Astrocyte (in vitro differentiated cells and primary cell): ENCODE measurements at regions not wholly inside any gene's neighbourhood (a gene's known extent, or its start where the extent isn't known, plus 50 kb on each side); places are given as distances from the start of the nearest gene placed in this dataset.
"Not testable (repeated sequence)": the region's sequence is repeated elsewhere in the genome, so short reads cannot be mapped to it uniquely, and the experiment has no call there.

ENCODE experiments used
- DNase-seq: peaks from one replicate; pipeline ENCODE4 v3.0.0-alpha.2; 2010; ENCODE audit warnings: low read depth
- FAIRE-seq: peaks from 2 replicates; lab custom pipeline; 2011; peaks lifted over from hg19 to GRCh38; lab: Jason Lieb, UNC
- H2AFZ ChIP-seq: 2 replicates; pipeline ENCODE4 v1.6.0; 2012; ENCODE audit warnings: low read depth, low read length, inconsistent platforms
- H3K27ac ChIP-seq: 2 replicates; pipeline ENCODE4 v1.5.1; 2011; ENCODE audit warnings: low read depth, low read length, inconsistent platforms
- H3K27me3 ChIP-seq: 2 replicates; pipeline ENCODE4 v1.6.0; 2011; ENCODE audit warnings: low read length, inconsistent platforms; ENCODE audit not compliant: insufficient read depth
- H3K36me3 ChIP-seq: 2 replicates; pipeline ENCODE4 v1.5.1; 2011; ENCODE audit warnings: low read length, inconsistent platforms; ENCODE audit not compliant: insufficient read depth
- H3K4me1 ChIP-seq: 2 replicates; pipeline ENCODE4 v1.5.1; 2011; ENCODE audit warnings: low read length, inconsistent platforms; ENCODE audit not compliant: insufficient read depth
- H3K4me2 ChIP-seq: 2 replicates; pipeline ENCODE4 v1.6.0; 2012; ENCODE audit warnings: low read length, inconsistent platforms
- H3K4me3 ChIP-seq: 2 replicates; pipeline ENCODE4 v1.5.1; 2011; ENCODE audit warnings: low read depth, mild to moderate bottlenecking, low read length, inconsistent platforms; ENCODE audit not compliant: insufficient read depth
- H3K79me2 ChIP-seq: 2 replicates; pipeline ENCODE4 v1.6.0; 2012; ENCODE audit warnings: mild to moderate bottlenecking, low read length, inconsistent platforms; ENCODE audit not compliant: insufficient read depth
- H3K9ac ChIP-seq: 2 replicates; pipeline ENCODE4 v1.6.0; 2012; ENCODE audit warnings: mild to moderate bottlenecking, low read length, inconsistent platforms
- H3K9me3 ChIP-seq: 2 replicates; pipeline ENCODE4 v1.5.1; 2012; ENCODE audit warnings: low read depth, mild to moderate bottlenecking, low read length, inconsistent platforms; ENCODE audit not compliant: insufficient read depth
- H4K20me1 ChIP-seq: 2 replicates; pipeline ENCODE4 v1.6.0; 2012; ENCODE audit warnings: low read length, inconsistent platforms; ENCODE audit not compliant: insufficient read depth
- H3K27ac Mint-ChIP-seq: one replicate; pipeline ENCODE4 v1.8.0; 2021; ENCODE audit warnings: mild to moderate bottlenecking, mixed read lengths; ENCODE audit not compliant: unreplicated experiment
- H3K27me3 Mint-ChIP-seq: one replicate; pipeline ENCODE4 v1.8.0; 2021; ENCODE audit warnings: low read depth, mixed read lengths; ENCODE audit not compliant: unreplicated experiment
- H3K36me3 Mint-ChIP-seq: one replicate; pipeline ENCODE4 v1.8.0; 2021; ENCODE audit warnings: low read depth, mixed read lengths; ENCODE audit not compliant: unreplicated experiment
- H3K4me1 Mint-ChIP-seq: one replicate; pipeline ENCODE4 v1.8.0; 2021; ENCODE audit warnings: low read depth, mixed read lengths; ENCODE audit not compliant: unreplicated experiment
- H3K4me3 Mint-ChIP-seq: one replicate; pipeline ENCODE4 v1.8.0; 2021; ENCODE audit warnings: mild to moderate bottlenecking, moderate library complexity, mixed read lengths; ENCODE audit not compliant: unreplicated experiment
- H3K9me3 Mint-ChIP-seq: one replicate; pipeline ENCODE4 v1.8.0; 2021; ENCODE audit warnings: mild to moderate bottlenecking, mixed read lengths; ENCODE audit not compliant: unreplicated experiment
- CTCF ChIP-seq: IDR thresholded peaks from 2 replicates; pipeline ENCODE4 v1.5.1; 2011; ENCODE audit warnings: low read depth, mild to moderate bottlenecking, inconsistent platforms, low read length, moderate library complexity; ENCODE audit not compliant: insufficient read depth
- EZH2 ChIP-seq: IDR thresholded peaks from 2 replicates; pipeline ENCODE4 v1.6.1; 2012; ENCODE audit warnings: mild to moderate bottlenecking, low read length, inconsistent platforms; ENCODE audit not compliant: insufficient read depth

DNA sequence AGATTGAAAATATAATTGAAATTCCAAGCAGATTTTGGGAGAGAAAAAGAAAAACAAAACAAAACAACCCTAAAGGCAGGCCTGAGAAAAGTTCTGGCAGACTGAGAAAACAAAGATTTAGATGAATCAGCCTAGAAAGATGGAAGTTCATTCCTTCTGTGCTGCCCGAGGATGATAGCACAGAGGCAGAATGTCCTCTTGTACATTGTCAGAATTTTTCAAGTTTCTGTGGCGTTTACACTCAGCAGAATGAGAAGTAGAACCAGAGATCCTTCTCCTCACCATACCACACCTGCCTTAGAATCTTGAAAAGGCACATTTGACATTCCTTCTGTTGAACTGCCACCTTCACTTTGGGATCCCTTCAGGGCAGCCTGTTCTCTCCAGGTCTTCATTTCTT is 62.5 kb upstream of the IZUMO1R start:
- DNase-seq (no peak), FAIRE-seq (no peak)
- no peaks in the 10 kb centered on the region for H3K36me3 Mint-ChIP-seq
- H3K36me3 ChIP-seq = no peaks in the 10 kb centered on the region
- peaks cover 5% of the 10 kb centered on the region for H3K9me3 ChIP-seq
- no peak overlapping the region for H3K27ac Mint-ChIP-seq
- H3K9ac ChIP-seq = no peak overlapping the region
- H3K4me1 Mint-ChIP-seq = peaks cover 37% of the 10 kb centered on the region
- no peaks in the 10 kb centered on the region for H3K79me2 ChIP-seq
- no peak overlapping the region for H3K4me3 Mint-ChIP-seq
- no peaks in the 10 kb centered on the region for H3K27me3 ChIP-seq
- no peaks in the 10 kb centered on the region for H3K27me3 Mint-ChIP-seq
- H3K4me3 ChIP-seq = no peak overlapping the region
- peaks cover 2% of the 10 kb centered on the region for H3K9me3 Mint-ChIP-seq
- no peak overlapping the region for H2AFZ ChIP-seq
- no peak overlapping the region for H3K4me2 ChIP-seq
- TF ChIP-seq CTCF (no peak), EZH2 (no peak)
- H3K4me1 ChIP-seq = no peaks in the 10 kb centered on the region
- no peaks in the 10 kb centered on the region for H4K20me1 ChIP-seq
- H3K27ac ChIP-seq = no peak overlapping the region

DNA sequence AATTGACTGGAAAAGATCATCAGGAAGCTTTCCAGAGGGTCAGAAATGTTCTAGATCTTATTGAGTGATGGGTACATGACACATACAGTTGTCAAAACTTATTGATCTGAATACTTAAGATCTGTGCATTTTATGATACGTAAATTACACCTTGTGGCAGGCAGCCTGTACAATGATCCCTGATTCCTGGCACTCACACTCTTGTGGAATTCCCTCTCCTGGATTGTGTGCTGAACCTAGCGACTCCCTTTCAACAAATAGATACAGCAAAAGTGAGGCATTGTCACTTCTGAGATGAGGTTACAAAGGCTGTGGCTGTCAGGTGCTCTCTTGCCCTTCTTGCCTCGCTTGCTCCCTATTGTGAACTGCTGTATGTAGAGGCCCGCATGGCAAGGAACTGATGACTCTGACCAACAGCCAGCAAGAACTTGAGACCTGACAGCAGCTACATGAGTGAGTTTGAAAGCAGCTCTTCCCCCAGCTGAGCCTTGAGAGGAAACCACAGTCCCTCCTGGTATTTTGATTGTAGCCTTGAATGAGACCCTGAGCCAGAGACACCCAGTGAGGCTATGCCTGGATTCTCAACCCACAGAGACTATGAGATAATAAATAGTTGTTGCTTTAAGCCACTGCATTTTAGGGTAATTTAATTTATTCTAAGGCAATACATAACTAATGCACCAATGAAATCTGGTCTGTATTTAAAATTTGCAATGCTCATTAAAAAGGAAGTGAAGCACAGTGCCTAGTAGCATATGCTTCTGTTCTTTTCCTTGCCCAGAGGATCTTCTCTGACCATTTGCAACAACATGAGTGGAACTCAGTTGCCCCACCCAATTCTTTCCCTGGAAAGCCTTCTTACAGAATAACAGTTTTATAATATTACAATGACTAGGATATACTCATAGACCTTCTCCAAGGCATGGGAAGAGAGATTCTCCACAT is 60.5 kb upstream of the IZUMO1R start:
- Mint-ChIP-seq H3K36me3 (no peaks in the 10 kb centered on the region), H3K4me3 (no peak overlapping the region), H3K27me3 (no peaks in the 10 kb centered on the region), H3K4me1 (peaks cover 37% of the 10 kb centered on the region), H3K27ac (peak overlapping the region; percentile 43), H3K9me3 (peaks cover 2% of the 10 kb centered on the region)
- Histone ChIP-seq H2AFZ (no peak overlapping the region), H3K4me1 (no peaks in the 10 kb centered on the region), H3K27me3 (no peaks in the 10 kb centered on the region), H3K4me3 (no peak overlapping the region), H3K9ac (no peak overlapping the region), H3K36me3 (no peaks in the 10 kb centered on the region), H3K9me3 (no peaks in the 10 kb centered on the region), H4K20me1 (no peaks in the 10 kb centered on the region), H3K4me2 (no peak overlapping the region), H3K27ac (no peak overlapping the region), H3K79me2 (no peaks in the 10 kb centered on the region)
- no peak for TF ChIP-seq EZH2
- no peak for TF ChIP-seq CTCF
- FAIRE-seq = no peak
- peak; percentile 1 for DNase-seq

- Mint-ChIP-seq H3K27ac (peak overlapping the region; percentile 47), H3K27me3 (peaks cover 3% of the 10 kb centered on the region), H3K4me3 (no peak overlapping the region), H3K36me3 (no peaks in the 10 kb centered on the region), H3K9me3 (peaks cover 2% of the 10 kb centered on the region), H3K4me1 (peaks cover 37% of the 10 kb centered on the region)
- no peaks in the 10 kb centered on the region for H3K9me3 ChIP-seq
- H3K4me2 ChIP-seq = no peak overlapping the region
- H4K20me1 ChIP-seq = no peaks in the 10 kb centered on the region
- FAIRE-seq (no peak), DNase-seq (no peak)
- no peak overlapping the region for H2AFZ ChIP-seq
- no peak overlapping the region for H3K4me3 ChIP-seq
- H3K27ac ChIP-seq = no peak overlapping the region
- TF ChIP-seq CTCF (no peak), EZH2 (no peak)
- no peaks in the 10 kb centered on the region for H3K4me1 ChIP-seq
- H3K36me3 ChIP-seq = no peaks in the 10 kb centered on the region
- H3K9ac ChIP-seq = no peak overlapping the region
- no peaks in the 10 kb centered on the region for H3K27me3 ChIP-seq
- H3K79me2 ChIP-seq = no peaks in the 10 kb centered on the region
These were observed 59.3 kb upstream of the IZUMO1R start for GRCh38 chr11:94245121-94245520.

GRCh38 chr11:94248301-94248700 is 56.1 kb upstream of the IZUMO1R start:
- H3K36me3 Mint-ChIP-seq, H3K4me3 Mint-ChIP-seq, H2AFZ ChIP-seq, H3K79me2 ChIP-seq, H4K20me1 ChIP-seq, H3K9me3 ChIP-seq, H3K36me3 ChIP-seq, H3K4me3 ChIP-seq, H3K9ac ChIP-seq, FAIRE-seq, H3K27me3 Mint-ChIP-seq, H3K27ac Mint-ChIP-seq, H3K4me1 ChIP-seq, H3K27me3 ChIP-seq, H3K4me2 ChIP-seq, H3K9me3 Mint-ChIP-seq, H3K27ac ChIP-seq, DNase-seq: not testable (repeated sequence)
- H3K4me1 Mint-ChIP-seq = peaks cover 26% of the 10 kb centered on the region
